ENCODE measurements at regions not wholly inside any gene's neighbourhood (a gene's known extent, or its start where the extent isn't known, plus 50 kb on each side); places are given as distances from the start of the nearest gene placed in this dataset.

- ChIA-PET POLR2A (ENCODE audit: unreplicated experiment) (no interaction called here), CTCF (no interaction called here)
- DNase-seq = no peak
- no peaks in the 10 kb centered on the region for H3K9me3 ChIP-seq (ENCODE audit: insufficient read depth, low read depth)
- H3K36me3 ChIP-seq (ENCODE audit: low read depth) = no peaks in the 10 kb centered on the region
- H3K9me2 ChIP-seq (ENCODE audit: insufficient read depth) = no peaks in the 10 kb centered on the region
- no peak overlapping the region for H3K27ac ChIP-seq
- BruUV-seq (replicated peaks) = no TSS peak
- TF ChIP-seq EZH2 (IDR thresholded peaks at IDR 0.05; ENCODE audit: low read depth) = no peak
- no peak for TF ChIP-seq CTCF (conservative IDR thresholded peaks at IDR 0.05)
- intact Hi-C loops (cut with micrococcal nuclease; ENCODE audit: unreplicated experiment) = no loop called here
- H3K4me3 ChIP-seq = no peak overlapping the region
- H3K4me2 ChIP-seq = no peak overlapping the region
- no peak overlapping the region for H2AFZ ChIP-seq
- H3K4me1 ChIP-seq (replicated peaks; ENCODE audit: insufficient read depth) = no peaks in the 10 kb centered on the region
- H3K79me2 ChIP-seq (ENCODE audit: low read depth) = no peaks in the 10 kb centered on the region
- H3K27me3 ChIP-seq (ENCODE audit: insufficient read depth, low read depth) = no peaks in the 10 kb centered on the region
- no peaks in the 10 kb centered on the region for H3F3A ChIP-seq (ENCODE audit: insufficient read depth, low read depth)
- no peaks in the 10 kb centered on the region for H4K20me1 ChIP-seq (ENCODE audit: insufficient read depth)
These were observed 59.8 kb upstream of the TBPL2 start for GRCh38 chr14:55500219-55500701.

GRCh38 chr14:55500708-55501107 is 60.3 kb upstream of the TBPL2 start:
- no peak for DNase-seq
- no peaks in the 10 kb centered on the region for H3K27me3 ChIP-seq (ENCODE audit: insufficient read depth, low read depth)
- no peak overlapping the region for H2AFZ ChIP-seq
- no peaks in the 10 kb centered on the region for H3K9me2 ChIP-seq (ENCODE audit: insufficient read depth)
- H3K79me2 ChIP-seq (ENCODE audit: low read depth) = no peaks in the 10 kb centered on the region
- TF ChIP-seq CTCF (conservative IDR thresholded peaks at IDR 0.05) = no peak
- TF ChIP-seq EZH2 (IDR thresholded peaks at IDR 0.05; ENCODE audit: low read depth) = no peak
- CTCF ChIA-PET = interaction anchor here (0.5 kb wide), 1 partner anchor 13 kb away, joined by 8 read pairs; no protein-coding TSS in a partner anchor
- POLR2A ChIA-PET (ENCODE audit: unreplicated experiment) = no interaction called here
- no peak overlapping the region for H3K4me2 ChIP-seq
- no peak overlapping the region for H3K27ac ChIP-seq
- H3K4me1 ChIP-seq (replicated peaks; ENCODE audit: insufficient read depth) = no peaks in the 10 kb centered on the region
- intact Hi-C loops (cut with micrococcal nuclease; ENCODE audit: unreplicated experiment) = no loop called here
- no peaks in the 10 kb centered on the region for H3K9me3 ChIP-seq (ENCODE audit: insufficient read depth, low read depth)
- no peak overlapping the region for H3K4me3 ChIP-seq
- H3F3A ChIP-seq (ENCODE audit: insufficient read depth, low read depth) = no peaks in the 10 kb centered on the region
- H3K36me3 ChIP-seq (ENCODE audit: low read depth) = no peaks in the 10 kb centered on the region
- no peaks in the 10 kb centered on the region for H4K20me1 ChIP-seq (ENCODE audit: insufficient read depth)
- no TSS peak for BruUV-seq (replicated peaks)

GRCh38 chr14:55502746-55503284 is 62.4 kb upstream of the TBPL2 start:
- Histone ChIP-seq H3K27ac (no peak overlapping the region), H3K4me2 (no peak overlapping the region)
- DNase-seq = no peak

More at GRCh38 chr14:55502746-55503284, 62.4 kb upstream of the TBPL2 start:
- H3F3A ChIP-seq (ENCODE audit: insufficient read depth, low read depth) = no peaks in the 10 kb centered on the region
- H3K4me3 ChIP-seq = no peak overlapping the region
- POLR2A ChIA-PET (ENCODE audit: unreplicated experiment) = no interaction called here
- no peaks in the 10 kb centered on the region for H4K20me1 ChIP-seq (ENCODE audit: insufficient read depth)
- no peaks in the 10 kb centered on the region for H3K4me1 ChIP-seq (replicated peaks; ENCODE audit: insufficient read depth)
- no peaks in the 10 kb centered on the region for H3K9me2 ChIP-seq (ENCODE audit: insufficient read depth)
- intact Hi-C loops (cut with micrococcal nuclease; ENCODE audit: unreplicated experiment) = no loop called here
- BruUV-seq (replicated peaks) = no TSS peak
- CTCF ChIA-PET = no interaction called here
- no peaks in the 10 kb centered on the region for H3K79me2 ChIP-seq (ENCODE audit: low read depth)
- no peaks in the 10 kb centered on the region for H3K9me3 ChIP-seq (ENCODE audit: insufficient read depth, low read depth)
- no peaks in the 10 kb centered on the region for H3K27me3 ChIP-seq (ENCODE audit: insufficient read depth, low read depth)
- TF ChIP-seq CTCF (conservative IDR thresholded peaks at IDR 0.05) = no peak
- TF ChIP-seq EZH2 (IDR thresholded peaks at IDR 0.05; ENCODE audit: low read depth) = no peak
- no peaks in the 10 kb centered on the region for H3K36me3 ChIP-seq (ENCODE audit: low read depth)
- no peak overlapping the region for H2AFZ ChIP-seq

All from PC-9 (cell line).